ENCODE measurements at regions not wholly inside any gene's neighbourhood (a gene's known extent, or its start where the extent isn't known, plus 50 kb on each side); places are given as distances from the start of the nearest gene placed in this dataset.

- TF ChIP-seq POLR2AphosphoS5 (IDR thresholded peaks at IDR 0.05; ENCODE audit: low read depth), result no peak
- TF ChIP-seq CTCF (IDR thresholded peaks at IDR 0.05; ENCODE audit: insufficient read depth, low read length), result no peak
- TF ChIP-seq REST (IDR thresholded peaks at IDR 0.05; ENCODE audit: insufficient replicate concordance, low read depth), result no peak
Measured at GRCh38 chr2:64246962-64247361, 102.7 kb upstream of the PELI1 start.
